HEK293 (cell line): ENCODE measurements at regions not wholly inside any gene's neighbourhood (a gene's known extent, or its start where the extent isn't known, plus 50 kb on each side); places are given as distances from the start of the nearest gene placed in this dataset.

Source experiments
- CTCF ChIA-PET: fragments of 350-600 bp; formaldehyde crosslinking; extraction: SDS; loops from one replicate; lab custom pipeline; 2021; ENCODE audit warnings: antibody characterized with exemption; lab: Yijun Ruan, JAX
- POLR2A ChIA-PET: fragments of 300-600 bp; formaldehyde crosslinking; extraction: SDS; loops from one replicate; lab custom pipeline; 2020; ENCODE audit warnings: antibody characterized with exemption, inconsistent platforms; lab: Yijun Ruan, JAX
- H3K27ac ChIP-seq: fragments of 200-500 bp; sonication (Bioruptor generic); 2 replicates; pipeline ENCODE4 v1.5.1; 2014; ENCODE audit warnings: low read depth, low read length, control low read depth, inconsistent platforms; ENCODE audit errors: extremely low read depth
- H3K36me3 ChIP-seq, 2 experiments: fragments of 200-500 bp in 1 of 2; sonication (Bioruptor generic) in 1 of 2; 1 replicate in 1 of 2; 2 replicates in 1 of 2; pipeline ENCODE4 v1.5.1; 2014 to 2017; ENCODE audit warnings: inconsistent platforms in 2 of 2, low read length in 2 of 2; ENCODE audit not compliant: control insufficient read depth in 2 of 2, insufficient read depth in 1 of 2
- H3K4me1 ChIP-seq: fragments of 200-500 bp; sonication (Bioruptor generic); 2 replicates; pipeline ENCODE4 v1.5.1; 2014; ENCODE audit warnings: mild to moderate bottlenecking, low read length, inconsistent platforms; ENCODE audit not compliant: control insufficient read depth, insufficient read depth
- H3K4me3 ChIP-seq: 2 replicates; pipeline ENCODE4 v1.5.1; 2011; ENCODE audit warnings: low read depth, mild to moderate bottlenecking, control low read depth, low read length, moderate library complexity
- H3K9me3 ChIP-seq: fragments of 200-500 bp; sonication (Bioruptor generic); 2 replicates; pipeline ENCODE4 v1.5.1; 2014; ENCODE audit warnings: low read depth, low read length, inconsistent platforms; ENCODE audit not compliant: control insufficient read depth, insufficient read depth
- ELK4 ChIP-seq: IDR thresholded peaks from 2 replicates; pipeline ENCODE4 v1.6.1; 2011; ENCODE audit warnings: mild to moderate bottlenecking, low read depth, low read length, borderline replicate concordance
- GLI2 ChIP-seq: fragments of 450-650 bp; formaldehyde crosslinking; IDR thresholded peaks from 2 replicates; pipeline ENCODE4; 2017; ENCODE audit warnings: missing biosample characterization, missing genetic modification characterization, low read depth, borderline replicate concordance
- HOXD13 ChIP-seq: sonication (generic); formaldehyde crosslinking; IDR thresholded peaks from 2 replicates; pipeline ENCODE4 v1.8.0; 2022; ENCODE audit warnings: missing genetic modification reagents, borderline replicate concordance
- PBX3 ChIP-seq: sonication (generic); formaldehyde crosslinking; IDR thresholded peaks from 2 replicates; pipeline ENCODE4 v1.8.1; 2022; ENCODE audit warnings: mild to moderate bottlenecking, moderate library complexity, missing genetic modification reagents
- SP7 ChIP-seq: fragments of 450-650 bp; formaldehyde crosslinking; IDR thresholded peaks from 2 replicates; pipeline ENCODE4 v1.5.1; 2016; ENCODE audit warnings: missing biosample characterization, missing genetic modification characterization
- ZBTB8A ChIP-seq: fragments of 450-650 bp; formaldehyde crosslinking; IDR thresholded peaks from 2 replicates; pipeline ENCODE4 v1.5.1; 2016; ENCODE audit warnings: missing biosample characterization, missing genetic modification characterization
- ZFP37 ChIP-seq: fragments of 450-650 bp; formaldehyde crosslinking; IDR thresholded peaks from 2 replicates; pipeline ENCODE4 v1.5.1; 2016; ENCODE audit warnings: missing biosample characterization, missing genetic modification characterization
- ZNF10 ChIP-seq: fragments of 450-650 bp; formaldehyde crosslinking; IDR thresholded peaks from 2 replicates; pipeline ENCODE4 v1.5.1; 2017; ENCODE audit warnings: missing biosample characterization, missing genetic modification characterization
- ZNF155 ChIP-seq: fragments of 450-650 bp; formaldehyde crosslinking; IDR thresholded peaks from 2 replicates; pipeline ENCODE4 v1.5.1; 2016; ENCODE audit warnings: missing biosample characterization, missing genetic modification characterization
- ZNF18 ChIP-seq: fragments of 450-650 bp; formaldehyde crosslinking; IDR thresholded peaks from 2 replicates; pipeline ENCODE4 v1.5.1; 2016; ENCODE audit warnings: missing biosample characterization, missing genetic modification characterization
- ZNF221 ChIP-seq: fragments of 450-650 bp; formaldehyde crosslinking; IDR thresholded peaks from 2 replicates; pipeline ENCODE4 v1.5.1; 2017; ENCODE audit warnings: missing biosample characterization, missing genetic modification characterization, borderline replicate concordance
- ZNF280D ChIP-seq: fragments of 450-650 bp; formaldehyde crosslinking; IDR thresholded peaks from 2 replicates; pipeline ENCODE4 v1.5.1; 2016; ENCODE audit warnings: missing biosample characterization, missing genetic modification characterization
- ZNF37A ChIP-seq: fragments of 450-650 bp; IDR thresholded peaks from 2 replicates; pipeline ENCODE4 v1.5.1; 2018; ENCODE audit warnings: missing biosample characterization, missing genetic modification characterization
- ZNF416 ChIP-seq: fragments of 450-650 bp; formaldehyde crosslinking; IDR thresholded peaks from 2 replicates; pipeline ENCODE4 v1.5.1; 2016; ENCODE audit warnings: missing biosample characterization, missing genetic modification characterization
- ZNF48 ChIP-seq: fragments of 450-650 bp; formaldehyde crosslinking; IDR thresholded peaks from 2 replicates; pipeline ENCODE4 v1.5.1; 2016; ENCODE audit warnings: missing biosample characterization, missing genetic modification characterization
- ZNF513 ChIP-seq: fragments of 450-650 bp; IDR thresholded peaks from 2 replicates; pipeline ENCODE4 v1.5.1; 2018; ENCODE audit warnings: missing biosample characterization, missing genetic modification characterization
- ZNF514 ChIP-seq: fragments of 450-650 bp; formaldehyde crosslinking; IDR thresholded peaks from 2 replicates; pipeline ENCODE4 v1.5.1; 2016; ENCODE audit warnings: missing biosample characterization, missing genetic modification characterization
- ZNF549 ChIP-seq: fragments of 450-650 bp; IDR thresholded peaks from 2 replicates; pipeline ENCODE4 v1.5.1; 2018; ENCODE audit warnings: missing biosample characterization, missing genetic modification characterization, mild to moderate bottlenecking, inconsistent platforms, moderate library complexity
- ZNF560 ChIP-seq: fragments of 450-650 bp; formaldehyde crosslinking; IDR thresholded peaks from 2 replicates; pipeline ENCODE4 v1.5.1; 2017; ENCODE audit warnings: missing biosample characterization, missing genetic modification characterization, borderline replicate concordance
- ZNF571 ChIP-seq: fragments of 450-650 bp; formaldehyde crosslinking; IDR thresholded peaks from 2 replicates; pipeline ENCODE4 v1.5.0; 2017; ENCODE audit warnings: missing biosample characterization, missing genetic modification characterization
- ZNF621 ChIP-seq: fragments of 450-650 bp; formaldehyde crosslinking; IDR thresholded peaks from 2 replicates; pipeline ENCODE4 v1.5.1; 2017; ENCODE audit warnings: missing biosample characterization, missing genetic modification characterization
- ZNF704 ChIP-seq: fragments of 450-650 bp; formaldehyde crosslinking; IDR thresholded peaks from 2 replicates; pipeline ENCODE4 v1.5.1; 2016; ENCODE audit warnings: missing biosample characterization, missing genetic modification characterization
- ZNF837 ChIP-seq: fragments of 450-650 bp; formaldehyde crosslinking; IDR thresholded peaks from 2 replicates; pipeline ENCODE4 v1.5.1; 2016; ENCODE audit warnings: missing biosample characterization, missing genetic modification characterization

GRCh38 chr11:41971592-41971991 is 512.1 kb upstream of the LRRC4C start:
- ChIA-PET CTCF (no interaction called here), POLR2A (no interaction called here)
- no peak overlapping the region for H3K4me3 ChIP-seq
- H3K4me1 ChIP-seq, result no peaks in the 10 kb centered on the region
- H3K9me3 ChIP-seq, result no peaks in the 10 kb centered on the region
- H3K27ac ChIP-seq, result no peak overlapping the region
- no peaks in the 10 kb centered on the region for H3K36me3 ChIP-seq
- TF ChIP-seq ZNF10 (tag by site-specific recombination) (no peak), ZBTB8A (no peak), SP7 (tag by site-specific recombination) (no peak), HOXD13 (CRISPR knock-in tag) (no peak), ZNF549 (tag by site-specific recombination) (no peak), GLI2 (tag by site-specific recombination) (no peak), ZNF837 (tag by site-specific recombination) (no peak), ZNF280D (no peak), ZNF18 (tag by site-specific recombination) (no peak), ZNF571 (tag by site-specific recombination) (no peak)

GRCh38 chr11:41978945-41979344 is 519.5 kb upstream of the LRRC4C start:
- CTCF ChIA-PET, result no interaction called here

More at GRCh38 chr11:41978945-41979344, 519.5 kb upstream of the LRRC4C start:
- Histone ChIP-seq H3K4me3 (no peak overlapping the region), H3K9me3 (no peaks in the 10 kb centered on the region)
- POLR2A ChIA-PET, result no interaction called here
- TF ChIP-seq HOXD13 (CRISPR knock-in tag), result no peak
- no peak for TF ChIP-seq ZNF37A (tag by site-specific recombination)
- no peak for TF ChIP-seq PBX3
- no peak for TF ChIP-seq ZNF48
- TF ChIP-seq ZNF621 (tag by site-specific recombination), result no peak
- TF ChIP-seq ZNF221 (tag by site-specific recombination), result no peak
- TF ChIP-seq ZNF704, result no peak
- no peak for TF ChIP-seq ELK4
- no peak for TF ChIP-seq ZNF416 (tag by site-specific recombination)
- no peak for TF ChIP-seq ZNF155 (tag by site-specific recombination)
- no peak for TF ChIP-seq ZNF560 (tag by site-specific recombination)
- TF ChIP-seq ZFP37 (tag by site-specific recombination), result no peak
- TF ChIP-seq SP7 (tag by site-specific recombination), result no peak
- TF ChIP-seq ZNF514 (tag by site-specific recombination), result no peak
- no peak for TF ChIP-seq ZNF513 (tag by site-specific recombination)
- no peak for TF ChIP-seq GLI2 (tag by site-specific recombination)
- TF ChIP-seq, all 188 proteins: peak for 0
- Histone ChIP-seq H3K36me3 (no peaks in the 10 kb centered on the region), H3K27ac (no peak overlapping the region), H3K4me1 (no peaks in the 10 kb centered on the region)
